ENCODE measurements at regions not wholly inside any gene's neighbourhood (a gene's known extent, or its start where the extent isn't known, plus 50 kb on each side); places are given as distances from the start of the nearest gene placed in this dataset.

- no peak for DNase-seq
These were observed 975.1 kb downstream of the NSUN3 start for GRCh38 chr3:95037927-95038326.

GRCh38 chr3:95044101-95044500 is 981.2 kb downstream of the NSUN3 start:
- no peak for DNase-seq

- no peak for DNase-seq
These were observed 985.7 kb downstream of the NSUN3 start for GRCh38 chr3:95048564-95048963.

GRCh38 chr3:95049841-95050240 is 987.0 kb downstream of the NSUN3 start:
- DNase-seq = no peak

GRCh38 chr3:95055288-95055687 is 992.4 kb downstream of the NSUN3 start:
- DNase-seq = no peak

GRCh38 chr3:95082191-95082590 is 1019.3 kb downstream of the NSUN3 start:
- no peak for DNase-seq

GRCh38 chr3:95084738-95085137 is 1021.9 kb downstream of the NSUN3 start:
- DNase-seq = no peak

- DNase-seq = no peak
These were observed 1025.6 kb downstream of the NSUN3 start for GRCh38 chr3:95088464-95088863.

GRCh38 chr3:95097493-95097892 is 1034.6 kb downstream of the NSUN3 start:
- peak; percentile 7 for DNase-seq

- DNase-seq = no peak
These were observed 1058.1 kb downstream of the NSUN3 start for GRCh38 chr3:95120921-95121320.

- no peak for DNase-seq
These were observed 1060.2 kb downstream of the NSUN3 start for GRCh38 chr3:95123104-95123503.

- peak; percentile 56 for DNase-seq
These were observed 1072.0 kb downstream of the NSUN3 start for GRCh38 chr3:95134693-95135413.

- DNase-seq = no peak
These were observed 1085.2 kb downstream of the NSUN3 start for GRCh38 chr3:95148107-95148506.

GRCh38 chr3:95151590-95151989 is 1088.7 kb downstream of the NSUN3 start:
- no peak for DNase-seq

GRCh38 chr3:95154766-95155165 is 1091.9 kb downstream of the NSUN3 start:
- peak; percentile 3 for DNase-seq

GRCh38 chr3:95162794-95163193 is 1099.9 kb downstream of the NSUN3 start:
- no peak for DNase-seq

- DNase-seq = no peak
These were observed 1104.9 kb downstream of the NSUN3 start for GRCh38 chr3:95167748-95168147.

- no peak for DNase-seq
These were observed 1105.7 kb downstream of the NSUN3 start for GRCh38 chr3:95168526-95168925.

- peak; percentile 3 for DNase-seq
These were observed 1109.5 kb downstream of the NSUN3 start for GRCh38 chr3:95172164-95172943.

GRCh38 chr3:95177096-95177495 is 1114.2 kb downstream of the NSUN3 start:
- DNase-seq = no peak

GRCh38 chr3:95184038-95184437 is 1121.2 kb downstream of the NSUN3 start:
- no peak for DNase-seq

GRCh38 chr3:95189348-95189747 is 1126.5 kb downstream of the NSUN3 start:
- no peak for DNase-seq

- no peak for DNase-seq
These were observed 1134.8 kb downstream of the NSUN3 start for GRCh38 chr3:95197661-95198060.

GRCh38 chr3:95200384-95200783 is 1137.5 kb downstream of the NSUN3 start:
- no peak for DNase-seq

All from RPMI8226 (cell line).